ENCODE measurements at regions not wholly inside any gene's neighbourhood (a gene's known extent, or its start where the extent isn't known, plus 50 kb on each side); places are given as distances from the start of the nearest gene placed in this dataset.
"Not testable (repeated sequence)": the region's sequence is repeated elsewhere in the genome, so short reads cannot be mapped to it uniquely, and the experiment has no call there.

- not testable (repeated sequence) for H3K36me3 Mint-ChIP-seq (ENCODE audit: low read depth); H3K4me1 Mint-ChIP-seq (ENCODE audit: low read depth); DNase-seq; H3K27ac Mint-ChIP-seq; H3K27me3 Mint-ChIP-seq (ENCODE audit: insufficient read depth); H3K4me3 Mint-ChIP-seq
- H3K9me3 Mint-ChIP-seq = peaks cover 30% of the 10 kb centered on the region
Measured at GRCh38 chr22:16730894-16731293, 94.3 kb downstream of the XKR3 start.

- H3K36me3 Mint-ChIP-seq (ENCODE audit: low read depth); H3K4me3 Mint-ChIP-seq; H3K4me1 Mint-ChIP-seq (ENCODE audit: low read depth); DNase-seq; H3K27ac Mint-ChIP-seq; H3K27me3 Mint-ChIP-seq (ENCODE audit: insufficient read depth): not testable (repeated sequence)
- H3K9me3 Mint-ChIP-seq = peaks cover 18% of the 10 kb centered on the region
Measured at GRCh38 chr22:16727491-16727890, 97.7 kb downstream of the XKR3 start.

GRCh38 chr22:16723241-16723640 lies 102.0 kb downstream of the XKR3 start:
- not testable (repeated sequence) for H3K36me3 Mint-ChIP-seq (ENCODE audit: low read depth); H3K4me3 Mint-ChIP-seq; H3K4me1 Mint-ChIP-seq (ENCODE audit: low read depth); H3K27me3 Mint-ChIP-seq (ENCODE audit: insufficient read depth); H3K27ac Mint-ChIP-seq; DNase-seq
- peaks cover 28% of the 10 kb centered on the region for H3K9me3 Mint-ChIP-seq

- not testable (repeated sequence) for H3K36me3 Mint-ChIP-seq (ENCODE audit: low read depth); H3K27me3 Mint-ChIP-seq (ENCODE audit: insufficient read depth); H3K4me3 Mint-ChIP-seq; H3K27ac Mint-ChIP-seq; DNase-seq; H3K4me1 Mint-ChIP-seq (ENCODE audit: low read depth)
- H3K9me3 Mint-ChIP-seq = peaks cover 31% of the 10 kb centered on the region
Measured at GRCh38 chr22:16722564-16722963, 102.6 kb downstream of the XKR3 start.

- no peaks in the 10 kb centered on the region for H3K4me1 Mint-ChIP-seq (ENCODE audit: low read depth)
- peaks cover 4% of the 10 kb centered on the region; the same call in 1 of the 2 replicates for H3K36me3 Mint-ChIP-seq (ENCODE audit: low read depth)
- no peak overlapping the region for H3K27ac Mint-ChIP-seq
- H3K9me3 Mint-ChIP-seq = peaks cover 29% of the 10 kb centered on the region
- H3K4me3 Mint-ChIP-seq = no peak overlapping the region
- no peaks in the 10 kb centered on the region for H3K27me3 Mint-ChIP-seq (ENCODE audit: insufficient read depth)
- TF ChIP-seq CTCF (IDR thresholded peaks at IDR 0.05) = no peak
- DNase-seq = no peak
Measured at GRCh38 chr22:16721961-16722360, 103.2 kb downstream of the XKR3 start.

GRCh38 chr22:16717699-16718558 lies 107.3 kb downstream of the XKR3 start:
- no peak for DNase-seq
- Mint-ChIP-seq H3K4me3 (no peak overlapping the region), H3K27me3 (ENCODE audit: insufficient read depth) (no peaks in the 10 kb centered on the region), H3K4me1 (ENCODE audit: low read depth) (no peaks in the 10 kb centered on the region), H3K27ac (no peak overlapping the region), H3K9me3 (peaks cover 27% of the 10 kb centered on the region), H3K36me3 (ENCODE audit: low read depth) (peaks cover 4% of the 10 kb centered on the region; the same call in 1 of the 2 replicates)
- no peak for TF ChIP-seq CTCF (IDR thresholded peaks at IDR 0.05)

- H3K4me1 Mint-ChIP-seq (ENCODE audit: low read depth); H3K27ac Mint-ChIP-seq; H3K27me3 Mint-ChIP-seq (ENCODE audit: insufficient read depth); H3K36me3 Mint-ChIP-seq (ENCODE audit: low read depth); DNase-seq; H3K4me3 Mint-ChIP-seq: not testable (repeated sequence)
- H3K9me3 Mint-ChIP-seq = peaks cover 36% of the 10 kb centered on the region
Measured at GRCh38 chr22:16714568-16714967, 110.6 kb downstream of the XKR3 start.

GRCh38 chr22:16702318-16702870 lies 109.8 kb upstream of the CCT8L2 start:
- Mint-ChIP-seq H3K36me3 (ENCODE audit: low read depth) (peaks cover 12% of the 10 kb centered on the region), H3K9me3 (peaks cover 67% of the 10 kb centered on the region)
- not testable (repeated sequence) for H3K4me1 Mint-ChIP-seq (ENCODE audit: low read depth); H3K27ac Mint-ChIP-seq; H3K4me3 Mint-ChIP-seq; DNase-seq; H3K27me3 Mint-ChIP-seq (ENCODE audit: insufficient read depth)

- Mint-ChIP-seq H3K9me3 (peaks cover 80% of the 10 kb centered on the region), H3K36me3 (ENCODE audit: low read depth) (peaks cover 17% of the 10 kb centered on the region)
- H3K4me3 Mint-ChIP-seq; H3K27ac Mint-ChIP-seq; DNase-seq; H3K4me1 Mint-ChIP-seq (ENCODE audit: low read depth); H3K27me3 Mint-ChIP-seq (ENCODE audit: insufficient read depth): not testable (repeated sequence)
Measured at GRCh38 chr22:16700390-16700789, 107.8 kb upstream of the CCT8L2 start.
